ENCODE measurements at regions not wholly inside any gene's neighbourhood (a gene's known extent, or its start where the extent isn't known, plus 50 kb on each side); places are given as distances from the start of the nearest gene placed in this dataset.

DNA sequence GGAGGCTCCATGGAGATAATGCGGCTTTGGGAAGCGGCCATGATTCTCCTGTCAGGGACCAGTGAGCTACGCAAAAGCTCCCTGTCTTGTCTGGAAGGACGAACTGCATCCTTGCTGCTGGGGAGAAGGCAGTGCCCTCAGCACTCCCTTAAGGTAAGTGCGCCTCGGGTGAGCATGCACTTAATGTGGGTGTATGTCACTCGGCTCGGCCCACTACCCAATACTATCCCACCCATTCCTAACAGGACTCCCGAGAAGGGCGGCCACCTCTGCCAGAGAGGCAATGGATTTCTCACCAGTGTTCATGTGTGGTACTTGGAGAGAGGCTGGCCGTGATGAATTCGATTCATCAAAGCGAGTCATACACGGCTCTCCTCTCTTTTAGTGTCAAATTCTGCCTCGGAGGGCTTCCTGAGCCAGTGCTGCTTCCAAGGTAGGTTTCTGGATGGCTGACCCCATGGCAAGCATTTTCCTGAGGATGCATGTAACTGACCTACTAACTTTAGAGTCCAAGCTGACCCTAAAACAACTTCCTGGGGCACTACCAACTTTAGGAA is 151.7 kb upstream of the RTL1 start:
- TF ChIP-seq, protein P1, sequence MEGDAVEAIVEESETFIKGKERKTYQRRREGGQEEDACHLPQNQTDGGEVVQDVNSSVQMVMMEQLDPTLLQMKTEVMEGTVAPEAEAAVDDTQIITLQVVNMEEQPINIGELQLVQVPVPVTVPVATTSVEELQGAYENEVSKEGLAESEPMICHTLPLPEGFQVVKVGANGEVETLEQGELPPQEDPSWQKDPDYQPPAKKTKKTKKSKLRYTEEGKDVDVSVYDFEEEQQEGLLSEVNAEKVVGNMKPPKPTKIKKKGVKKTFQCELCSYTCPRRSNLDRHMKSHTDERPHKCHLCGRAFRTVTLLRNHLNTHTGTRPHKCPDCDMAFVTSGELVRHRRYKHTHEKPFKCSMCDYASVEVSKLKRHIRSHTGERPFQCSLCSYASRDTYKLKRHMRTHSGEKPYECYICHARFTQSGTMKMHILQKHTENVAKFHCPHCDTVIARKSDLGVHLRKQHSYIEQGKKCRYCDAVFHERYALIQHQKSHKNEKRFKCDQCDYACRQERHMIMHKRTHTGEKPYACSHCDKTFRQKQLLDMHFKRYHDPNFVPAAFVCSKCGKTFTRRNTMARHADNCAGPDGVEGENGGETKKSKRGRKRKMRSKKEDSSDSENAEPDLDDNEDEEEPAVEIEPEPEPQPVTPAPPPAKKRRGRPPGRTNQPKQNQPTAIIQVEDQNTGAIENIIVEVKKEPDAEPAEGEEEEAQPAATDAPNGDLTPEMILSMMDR (IDR thresholded peaks at IDR 0.05): no peak
- Histone ChIP-seq H3K9me3 (no peaks in the 10 kb centered on the region), H3K4me3 (ENCODE audit: low read depth in 1 of 2, low read length in 1 of 2) (no peak overlapping the region), H3K36me3 (no peaks in the 10 kb centered on the region), H3K27ac (no peak overlapping the region), H3K4me1 (ENCODE audit: control insufficient read depth in 1 of 2, insufficient read depth in 1 of 2, low read depth in 1 of 2, low read length in 1 of 2) (no peaks in the 10 kb centered on the region), H3K27me3 (no peaks in the 10 kb centered on the region)

DNA sequence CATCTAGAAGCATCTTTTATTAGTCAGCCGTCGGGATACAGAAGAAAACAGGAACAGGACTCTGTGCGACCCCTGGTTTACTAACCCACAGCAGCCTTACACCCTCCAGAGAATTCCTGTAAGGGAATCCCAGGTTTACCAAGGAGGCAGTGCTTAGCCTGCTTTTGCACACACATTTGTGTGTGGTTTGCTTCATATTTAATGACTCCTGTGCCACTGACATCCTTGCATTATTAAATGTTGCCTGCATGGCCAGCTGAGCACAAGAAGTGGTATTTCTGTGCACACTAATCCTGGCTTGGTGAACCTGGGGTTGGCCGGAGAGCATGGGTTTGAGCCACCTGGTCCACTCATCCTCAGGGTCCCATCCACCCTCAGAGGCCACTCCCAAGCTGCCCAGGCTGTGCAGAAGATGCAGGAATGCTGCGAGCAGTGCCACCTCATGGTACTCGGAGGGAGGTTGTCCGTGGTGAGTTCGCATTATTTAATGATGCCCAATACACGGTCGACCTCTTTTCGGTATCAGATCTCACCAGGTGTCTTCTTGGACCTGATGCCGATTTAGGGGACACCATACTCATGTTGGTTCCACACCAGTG is 152.4 kb upstream of the RTL1 start:
- no peak overlapping the region for H3K4me3 ChIP-seq (ENCODE audit: low read depth in 1 of 2, low read length in 1 of 2)
- H3K27ac ChIP-seq: no peak overlapping the region
- TF ChIP-seq, protein P1 (IDR thresholded peaks at IDR 0.05): no peak
- H3K27me3 ChIP-seq: no peaks in the 10 kb centered on the region
- no peaks in the 10 kb centered on the region for H3K4me1 ChIP-seq (ENCODE audit: control insufficient read depth in 1 of 2, insufficient read depth in 1 of 2, low read depth in 1 of 2, low read length in 1 of 2)
- H3K36me3 ChIP-seq: no peaks in the 10 kb centered on the region
- H3K9me3 ChIP-seq: no peaks in the 10 kb centered on the region

DNA sequence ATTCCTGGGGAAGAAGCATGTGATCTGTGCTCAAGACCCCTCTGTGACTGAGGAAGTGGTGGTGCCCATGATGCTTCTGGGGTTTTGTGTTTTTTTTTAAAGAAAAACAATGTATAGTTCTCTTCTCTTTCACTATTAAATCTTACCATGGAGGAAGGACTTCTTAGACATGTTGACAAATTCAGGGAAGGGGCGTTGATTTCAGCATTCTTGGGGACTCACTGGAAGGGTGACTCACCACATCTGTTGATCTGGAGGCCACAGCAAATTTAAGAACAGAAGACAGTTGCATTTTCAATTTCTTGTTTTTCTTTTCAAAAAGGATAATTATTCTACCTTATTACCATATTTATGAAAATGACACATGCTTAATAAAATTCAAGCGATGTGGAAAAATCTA is 152.9 kb upstream of the RTL1 start:
- Histone ChIP-seq H3K27me3 (no peaks in the 10 kb centered on the region), H3K4me1 (ENCODE audit: control insufficient read depth in 1 of 2, insufficient read depth in 1 of 2, low read depth in 1 of 2, low read length in 1 of 2) (no peaks in the 10 kb centered on the region), H3K4me3 (ENCODE audit: low read depth in 1 of 2, low read length in 1 of 2) (no peak overlapping the region), H3K9me3 (no peaks in the 10 kb centered on the region), H3K36me3 (no peaks in the 10 kb centered on the region), H3K27ac (no peak overlapping the region)
- TF ChIP-seq, protein P1 (IDR thresholded peaks at IDR 0.05): no peak

DNA sequence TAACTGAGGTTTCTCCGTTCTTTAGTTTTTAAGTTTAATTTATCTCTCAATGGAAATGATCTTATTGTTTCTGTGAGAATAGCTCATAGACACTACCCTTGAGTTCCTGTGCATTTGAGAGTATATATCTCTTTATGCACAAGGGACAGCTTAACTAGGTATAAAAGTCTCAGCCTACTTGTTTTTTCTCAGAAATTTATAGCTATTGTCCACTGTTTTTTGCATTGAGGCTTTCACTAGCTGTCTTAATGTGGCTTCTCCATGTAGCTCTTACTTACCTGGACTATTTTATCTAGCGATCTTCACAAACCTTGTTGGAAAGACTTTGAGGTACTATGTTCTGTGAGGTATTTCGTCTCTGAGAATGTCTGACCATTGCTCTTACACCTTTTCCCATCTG is 153.9 kb upstream of the RTL1 start:
- Histone ChIP-seq H3K27me3 (no peaks in the 10 kb centered on the region), H3K4me3 (ENCODE audit: low read depth in 1 of 2, low read length in 1 of 2) (no peak overlapping the region), H3K27ac (no peak overlapping the region), H3K4me1 (ENCODE audit: control insufficient read depth in 1 of 2, insufficient read depth in 1 of 2, low read depth in 1 of 2, low read length in 1 of 2) (no peaks in the 10 kb centered on the region), H3K9me3 (no peaks in the 10 kb centered on the region), H3K36me3 (no peaks in the 10 kb centered on the region)
- TF ChIP-seq, protein P1 (IDR thresholded peaks at IDR 0.05): no peak

DNA sequence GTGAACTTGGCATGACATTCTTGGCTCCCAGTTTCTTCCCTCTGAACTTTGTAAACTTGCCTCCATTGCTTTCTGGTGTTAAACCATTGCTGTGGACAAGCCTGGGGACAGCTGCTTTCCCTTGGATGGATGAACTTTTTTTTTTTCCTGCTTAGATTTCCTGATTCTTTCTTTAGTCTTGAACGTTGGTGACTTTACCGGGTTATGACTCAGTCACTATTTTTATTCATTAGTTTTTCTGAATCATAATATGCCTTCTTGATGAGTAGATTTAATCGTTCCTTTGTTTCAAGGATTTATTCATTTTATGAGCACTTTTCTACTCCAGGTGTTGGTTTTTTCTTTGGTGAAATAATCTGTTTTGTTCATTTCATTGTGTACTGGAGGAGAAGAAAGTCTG is 155.0 kb upstream of the RTL1 start:
- Histone ChIP-seq H3K4me1 (ENCODE audit: control insufficient read depth in 1 of 2, insufficient read depth in 1 of 2, low read depth in 1 of 2, low read length in 1 of 2) (no peaks in the 10 kb centered on the region), H3K27me3 (no peaks in the 10 kb centered on the region), H3K9me3 (no peaks in the 10 kb centered on the region), H3K4me3 (ENCODE audit: low read depth in 1 of 2, low read length in 1 of 2) (no peak overlapping the region), H3K36me3 (no peaks in the 10 kb centered on the region), H3K27ac (no peak overlapping the region)
- TF ChIP-seq, protein P1 (IDR thresholded peaks at IDR 0.05): no peak
